NCI-H446 treated with DMSO at 0.1 percent for 48 hours (cell line): ENCODE measurements at regions not wholly inside any gene's neighbourhood (a gene's known extent, or its start where the extent isn't known, plus 50 kb on each side); places are given as distances from the start of the nearest gene placed in this dataset.

Experiments
- DNase-seq: peaks from one replicate; lab custom pipeline; 2025; lab: John Stamatoyannopoulos, UW

DNA sequence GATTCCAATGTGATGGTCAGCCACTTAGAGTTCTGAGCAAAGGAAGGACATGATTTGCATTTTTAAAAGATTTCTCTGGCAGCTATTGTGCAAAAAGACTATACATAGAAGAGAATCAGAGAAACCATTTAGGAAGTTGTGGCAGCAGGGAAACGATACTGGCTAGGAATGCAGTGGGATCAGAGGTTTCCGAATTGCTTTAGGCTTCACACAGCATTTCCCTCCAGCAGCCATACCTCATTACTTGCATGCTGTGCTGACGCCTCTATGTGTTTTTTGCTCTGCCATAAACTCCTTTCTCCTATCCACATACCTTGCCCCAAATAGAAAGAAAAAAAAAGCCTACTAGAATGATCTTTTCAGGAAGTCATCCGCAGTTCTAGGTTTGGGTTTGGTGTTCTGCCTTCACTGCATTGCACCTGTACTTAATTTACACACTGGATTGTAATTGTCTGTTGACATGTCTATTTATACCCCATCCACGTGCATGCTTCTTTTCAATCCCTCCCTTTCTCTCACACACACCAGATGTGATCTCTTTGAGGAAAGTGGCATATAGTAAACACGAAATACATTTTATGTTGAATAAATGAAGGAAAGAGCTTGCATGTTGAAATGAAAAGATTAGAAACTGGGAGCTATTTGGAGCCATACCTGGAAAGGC lies 860.3 kb upstream of the SEMA6D start:
- no peak for DNase-seq

DNA sequence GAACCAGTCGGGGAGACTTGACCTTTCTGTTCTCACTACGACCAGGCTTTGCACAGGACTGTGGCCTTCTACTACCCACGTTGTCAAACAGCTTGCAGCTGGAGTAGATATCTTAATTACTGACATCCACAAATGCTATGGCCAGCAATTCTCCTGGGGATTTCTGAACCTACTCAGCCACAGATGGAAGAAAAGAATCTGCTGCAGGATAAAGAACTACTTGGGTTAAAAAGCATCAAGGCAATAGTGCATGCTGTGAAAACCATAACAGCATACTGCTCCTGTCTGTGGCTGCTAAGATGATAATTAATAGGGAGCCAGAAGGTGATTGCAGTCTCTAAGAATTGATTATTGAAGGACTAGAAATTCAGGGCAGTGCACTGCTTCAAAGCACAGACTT lies 859.2 kb upstream of the SEMA6D start:
- no peak for DNase-seq

DNA sequence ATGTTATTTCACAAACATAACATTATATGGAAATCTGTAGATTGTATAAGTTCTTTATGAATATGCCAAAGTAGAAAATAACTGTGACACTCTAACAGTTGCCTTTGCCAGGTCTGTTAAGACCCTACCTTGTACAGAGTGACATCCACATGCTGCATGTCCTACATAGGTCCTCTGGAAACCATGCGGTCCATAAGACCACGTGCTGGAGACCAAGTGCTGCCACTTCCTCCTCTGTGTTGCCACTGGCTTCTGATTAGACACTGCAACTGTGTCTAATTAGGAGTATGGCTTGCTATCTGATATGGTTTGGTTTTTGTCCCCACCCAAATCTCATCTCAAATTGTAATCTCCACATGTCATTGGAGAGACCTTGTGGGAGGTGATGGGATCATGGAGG lies 855.5 kb upstream of the SEMA6D start:
- no peak for DNase-seq

DNA sequence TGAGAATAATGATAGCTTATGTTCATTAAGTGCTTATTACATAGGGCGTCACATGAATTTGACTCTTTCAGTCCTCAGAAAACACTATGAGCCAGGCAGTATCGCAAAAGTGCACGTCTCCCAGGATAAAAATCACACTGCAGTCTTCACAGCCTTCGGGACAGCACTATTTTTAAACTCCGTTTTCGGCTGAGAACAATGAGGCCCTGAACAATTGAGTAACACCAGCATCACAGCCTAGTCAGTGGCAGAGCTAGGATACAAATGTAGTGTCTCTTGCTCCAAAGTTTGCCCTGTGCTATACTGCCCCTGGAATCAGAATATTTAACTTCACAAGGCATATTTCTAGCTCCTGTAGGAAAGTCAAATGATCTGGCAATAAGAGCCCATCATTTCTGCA lies 852.1 kb upstream of the SEMA6D start:
- no peak for DNase-seq

DNA sequence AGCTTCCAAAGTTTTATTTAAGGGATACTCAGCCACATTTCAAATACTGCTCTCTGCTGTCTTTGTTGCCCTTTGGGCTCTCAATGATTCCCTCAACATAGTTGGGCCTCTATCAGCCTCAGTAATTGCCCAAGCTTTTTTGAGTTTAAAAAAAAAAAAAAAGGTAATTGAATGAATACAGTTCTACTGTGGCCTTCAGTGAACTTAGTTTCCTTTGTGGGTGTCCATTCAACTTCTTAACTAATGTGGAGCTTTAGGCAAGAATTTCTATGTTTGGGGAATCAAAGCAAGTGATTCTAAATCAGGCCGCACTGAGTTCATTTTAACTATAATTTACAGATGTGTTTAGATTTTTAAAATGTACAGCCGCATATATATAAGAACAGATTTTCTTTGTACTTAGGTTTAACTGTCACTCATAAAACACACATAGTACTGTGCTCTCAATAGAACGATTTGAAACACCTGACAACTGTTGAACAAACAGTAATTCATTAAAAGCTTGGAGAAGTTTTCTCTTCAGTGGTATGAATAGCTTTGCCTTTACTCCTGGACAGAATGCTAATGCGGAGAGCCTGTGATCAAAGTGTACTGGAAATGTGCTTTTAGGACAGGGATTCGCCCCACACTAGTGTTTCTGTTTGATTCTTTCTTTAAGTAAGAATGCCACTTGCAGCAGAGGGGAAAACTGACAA lies 844.9 kb upstream of the SEMA6D start:
- DNase-seq: no peak

DNA sequence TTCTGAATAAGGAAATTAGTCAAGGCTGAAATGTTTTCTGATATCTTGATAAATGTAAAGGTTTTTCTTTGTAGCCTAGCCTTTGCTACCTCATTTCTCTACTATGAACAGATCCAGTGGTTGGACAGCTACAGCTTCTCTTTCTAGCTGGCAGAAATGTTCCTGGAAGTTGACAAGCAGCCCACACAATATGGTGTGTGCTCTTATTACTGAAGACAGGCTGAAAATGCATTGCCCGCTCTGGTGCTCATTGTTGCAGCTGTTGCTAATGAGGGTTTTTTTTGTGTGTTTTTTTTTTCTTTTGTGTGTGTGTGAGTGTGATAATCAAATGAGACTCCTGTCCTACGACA lies 844.3 kb upstream of the SEMA6D start:
- DNase-seq: no peak

DNA sequence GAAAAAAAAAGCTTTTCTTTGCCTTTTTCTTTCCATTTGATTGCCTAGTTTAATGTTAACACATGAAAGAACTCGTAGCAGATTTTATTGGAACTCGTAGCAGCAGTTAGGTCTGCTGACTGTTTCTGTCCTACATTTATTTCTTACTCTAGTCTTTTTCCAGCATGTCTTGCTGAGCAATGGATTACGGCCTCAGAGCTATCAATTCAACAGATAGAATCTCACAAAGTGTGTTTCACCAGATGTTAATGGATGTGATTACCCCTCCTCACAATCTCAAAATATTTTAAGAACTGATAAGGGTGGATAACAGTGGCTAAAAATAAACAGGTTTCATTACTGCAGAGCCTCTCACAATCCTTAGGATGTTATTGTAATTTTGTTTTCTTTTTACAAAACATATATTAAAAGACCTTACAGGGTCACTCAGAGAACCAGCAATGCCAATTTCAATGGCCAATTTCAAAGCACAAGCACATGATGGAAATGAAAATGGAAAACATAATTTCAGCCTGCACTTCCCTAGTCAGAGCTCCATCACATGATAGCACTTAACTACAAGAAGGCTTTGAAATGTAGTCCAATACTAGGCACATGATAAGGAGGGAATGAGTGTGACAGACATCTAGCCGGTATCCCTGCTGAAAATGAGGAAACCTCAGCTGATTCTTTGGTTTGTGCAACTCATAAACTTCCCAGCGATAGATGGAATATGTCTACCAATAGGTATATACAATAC lies 838.1 kb upstream of the SEMA6D start:
- DNase-seq: no peak

DNA sequence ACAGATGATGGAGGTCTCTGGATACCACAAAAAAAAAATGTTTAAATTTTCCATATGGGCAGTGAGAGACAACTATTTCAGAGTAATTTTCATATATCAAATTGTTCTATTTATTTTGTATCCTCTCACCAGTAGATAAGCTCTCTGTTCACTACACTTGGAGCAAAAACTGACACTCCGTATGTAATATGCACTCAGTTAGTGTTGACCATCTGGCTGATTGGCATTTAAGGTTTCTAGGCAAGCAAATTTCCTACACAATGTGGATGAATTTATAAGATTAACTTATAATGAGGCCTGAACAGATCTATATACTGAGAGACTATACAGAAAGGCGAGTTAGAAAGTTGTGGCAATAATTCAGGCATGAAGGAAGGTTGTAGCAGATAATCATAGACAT lies 836.5 kb upstream of the SEMA6D start:
- no peak for DNase-seq

DNA sequence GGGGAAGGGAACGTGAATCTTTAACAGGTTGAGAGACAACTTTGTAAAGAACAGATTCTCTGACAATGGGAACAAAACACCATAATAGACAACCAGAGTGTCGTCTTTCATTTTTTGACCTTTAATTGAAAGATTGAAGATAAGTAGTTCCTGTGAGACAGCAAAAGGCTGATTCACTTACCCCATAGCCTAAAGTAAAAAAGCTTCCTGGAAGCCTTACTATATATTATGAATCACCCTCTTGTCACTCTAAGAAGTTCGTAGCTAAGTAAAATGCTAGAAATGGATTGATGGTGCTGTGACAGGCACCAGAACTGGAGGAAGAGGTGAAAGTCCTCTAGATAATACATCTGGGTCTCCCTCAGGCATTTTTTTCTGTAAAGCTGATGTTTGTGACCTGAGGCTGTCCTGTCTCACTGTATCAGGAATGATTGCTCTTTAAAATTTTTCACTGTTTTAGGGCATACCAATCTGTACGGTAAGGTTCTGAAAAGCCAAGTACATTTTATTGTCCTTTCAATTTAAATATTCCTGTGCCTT lies 824.6 kb upstream of the SEMA6D start:
- no peak for DNase-seq

DNA sequence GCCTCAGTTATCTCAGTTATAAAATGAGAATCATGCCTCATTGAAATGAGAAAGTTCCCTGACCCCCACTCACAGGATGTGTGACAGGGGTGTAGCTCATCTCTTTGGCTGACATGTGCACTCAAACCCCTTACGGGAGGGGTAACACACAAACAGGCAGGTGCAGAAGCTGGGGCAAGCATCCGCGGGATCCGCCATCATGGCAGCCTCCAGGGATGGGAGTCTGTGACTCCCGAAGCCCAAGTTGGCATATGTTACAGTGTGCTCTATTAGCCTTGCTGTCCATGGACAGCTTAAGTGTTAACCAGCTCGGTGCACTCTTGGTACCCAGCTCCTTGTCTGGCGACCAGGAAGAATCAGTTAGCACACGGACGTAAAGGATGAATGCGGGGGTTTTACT lies 822.7 kb upstream of the SEMA6D start:
- no peak for DNase-seq

DNA sequence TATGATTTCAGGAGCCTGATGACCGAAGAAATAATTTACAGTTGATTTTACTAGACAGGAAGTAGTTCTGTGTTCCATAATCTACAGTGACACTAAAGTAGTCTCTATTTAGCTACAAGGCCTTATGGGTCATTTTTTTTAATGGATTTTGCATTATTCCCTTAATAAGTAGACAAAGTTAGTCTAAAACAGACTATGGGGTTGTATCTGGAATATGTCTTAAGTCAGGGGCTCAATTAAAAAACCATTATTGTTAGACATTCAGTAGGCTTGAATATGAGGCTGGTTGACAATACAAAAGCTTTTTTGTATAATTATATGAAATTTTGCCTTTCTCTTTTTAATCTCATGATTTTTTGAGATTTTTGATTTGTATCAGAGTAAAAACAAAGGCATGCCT lies 820.0 kb upstream of the SEMA6D start:
- DNase-seq: no peak

DNA sequence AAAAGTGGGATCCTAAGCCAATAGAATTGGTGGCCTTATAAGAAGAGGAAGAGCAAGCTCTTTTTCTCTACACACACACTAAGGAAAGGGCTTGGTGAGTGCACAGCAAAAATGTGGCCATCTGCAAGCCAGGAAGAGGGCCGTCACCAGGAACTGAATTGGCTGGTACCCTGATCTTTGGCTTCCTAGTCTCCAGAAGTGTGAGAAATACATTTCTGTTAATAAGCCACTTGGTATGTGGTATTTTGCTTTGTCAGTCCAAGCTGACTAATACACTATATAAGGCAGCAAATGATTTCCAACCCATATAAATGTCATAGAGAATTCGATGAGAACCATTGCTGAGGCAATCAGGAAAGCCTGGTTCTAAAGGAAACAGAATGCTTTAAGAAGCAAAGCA lies 816.3 kb upstream of the SEMA6D start:
- DNase-seq: no peak

DNA sequence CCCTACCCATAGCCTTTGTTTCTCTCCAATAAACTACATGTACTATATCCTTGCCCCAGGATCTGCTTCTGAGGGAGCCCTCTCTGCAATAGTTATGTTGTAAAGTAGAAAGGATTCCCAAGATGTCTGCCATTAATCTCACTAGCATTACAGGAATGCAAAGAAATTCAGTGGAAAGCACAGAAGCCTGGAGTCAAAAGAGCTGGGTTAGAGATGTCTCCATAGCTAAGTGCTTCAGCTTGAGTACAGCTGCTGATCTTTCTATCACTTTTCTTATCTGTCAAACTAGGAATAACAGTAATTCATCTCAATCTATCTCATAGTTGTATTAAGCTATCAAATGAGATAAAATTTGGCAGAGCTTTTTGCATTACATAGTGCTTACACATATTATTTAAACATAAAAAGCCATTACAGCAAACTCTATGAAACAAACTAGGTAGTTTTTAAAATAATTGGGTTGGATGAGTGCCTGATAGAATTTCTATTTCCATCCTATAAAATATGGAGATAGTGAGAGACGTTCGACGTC lies 799.5 kb upstream of the SEMA6D start:
- DNase-seq: no peak

DNA sequence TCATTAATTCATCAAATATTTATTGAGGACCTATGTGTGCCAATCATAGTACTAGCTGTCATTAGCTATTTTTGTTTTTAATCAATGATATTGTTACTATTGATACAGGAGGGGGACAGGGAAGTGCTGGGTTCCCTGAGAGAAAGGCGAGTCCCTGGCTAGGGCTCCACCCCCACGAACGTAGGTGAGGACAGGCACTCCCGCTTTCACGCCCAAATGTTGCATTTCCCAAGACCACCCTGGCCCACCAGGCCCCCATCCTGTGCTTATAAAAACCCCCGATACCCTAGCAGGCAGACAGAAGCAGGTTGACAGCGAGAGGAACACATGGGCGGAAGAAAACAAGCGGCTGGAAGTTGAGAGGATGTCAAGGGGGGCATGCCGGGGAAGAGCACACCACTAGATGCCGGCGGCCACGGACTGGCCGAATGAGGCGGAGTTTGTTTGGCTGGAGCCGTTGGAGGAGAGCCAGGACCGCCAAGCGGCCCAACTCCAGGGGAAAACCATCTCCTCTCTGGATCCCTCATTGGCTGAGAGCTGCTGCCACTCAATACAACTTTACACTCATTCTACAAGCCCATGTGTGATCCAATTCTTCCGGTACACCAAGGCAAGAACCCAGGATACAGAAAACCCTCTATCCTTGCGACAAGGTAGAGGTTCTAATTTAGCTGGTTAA lies 798.7 kb upstream of the SEMA6D start:
- DNase-seq: no peak

DNA sequence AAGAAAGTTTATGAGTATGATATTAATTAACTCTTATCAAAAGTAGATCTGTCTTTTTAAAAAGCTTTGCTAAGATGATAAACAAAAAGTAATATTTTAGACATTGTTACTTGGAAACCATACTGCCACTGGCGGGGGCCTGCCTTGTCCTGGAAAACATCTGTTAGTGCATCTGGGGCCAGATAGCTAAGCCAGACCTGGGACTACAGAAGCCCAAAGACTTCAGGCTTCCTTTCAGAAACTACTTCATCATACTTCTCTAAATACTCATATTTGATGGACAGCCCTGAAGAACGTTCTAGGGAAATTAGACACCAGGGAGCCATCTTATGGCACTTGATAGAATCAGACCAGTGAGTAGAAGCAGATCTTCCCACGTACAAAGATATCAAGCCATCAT lies 795.4 kb upstream of the SEMA6D start:
- no peak for DNase-seq

DNA sequence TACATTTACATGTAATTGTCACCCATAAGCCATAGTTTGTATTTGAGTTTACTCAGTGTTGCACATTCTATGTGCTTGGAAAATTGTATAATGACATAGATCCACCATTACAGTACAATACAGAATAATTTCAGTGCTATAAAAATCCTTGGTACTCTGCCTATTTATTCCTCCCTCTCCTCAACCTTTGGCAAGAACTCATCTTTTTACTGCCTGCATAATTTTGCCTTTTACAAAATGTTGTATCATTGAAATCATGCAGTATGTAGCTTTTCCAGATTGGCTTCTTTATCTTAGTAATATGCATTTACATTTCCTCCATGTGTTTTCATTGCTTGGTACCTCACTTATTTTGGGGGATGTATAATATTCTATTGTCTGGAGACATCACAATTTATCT lies 786.9 kb upstream of the SEMA6D start:
- DNase-seq: no peak

DNA sequence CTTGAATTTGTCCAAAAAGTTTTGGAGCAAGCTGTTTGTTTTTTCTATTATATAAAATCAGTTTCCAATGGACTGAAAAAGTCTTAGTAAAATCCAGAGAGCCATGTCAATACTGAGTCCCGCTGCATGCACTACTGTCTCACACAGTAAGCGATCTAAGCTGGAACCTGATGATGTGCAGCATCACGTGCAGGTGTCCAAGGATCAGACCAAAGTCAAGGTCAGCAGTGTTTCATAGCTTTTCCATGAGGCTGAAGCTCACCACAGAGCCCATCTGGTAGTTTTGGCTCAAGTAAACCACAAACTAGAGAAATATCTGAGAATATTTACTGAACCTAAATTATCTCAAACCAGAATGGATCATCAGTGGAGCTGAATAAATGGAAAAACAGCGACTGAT lies 784.0 kb upstream of the SEMA6D start:
- no peak for DNase-seq

DNA sequence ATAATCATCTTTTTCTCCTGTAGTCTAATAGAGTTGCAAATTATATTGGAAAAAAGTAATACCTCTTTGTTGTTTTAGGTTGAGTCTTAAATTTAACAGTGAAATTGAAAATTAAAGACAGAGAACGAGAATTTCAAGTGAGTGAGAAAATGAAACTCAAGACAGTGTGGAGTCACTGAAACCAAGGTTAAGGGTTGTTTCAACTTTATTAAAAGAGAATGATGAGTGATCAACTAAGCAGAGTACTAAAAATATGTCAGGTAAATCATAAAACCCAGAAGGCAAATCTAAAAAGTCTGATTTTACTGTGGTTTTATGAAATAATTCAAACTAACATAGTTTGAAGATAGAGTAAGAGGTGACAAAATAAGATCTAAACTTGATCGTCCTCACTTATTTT lies 782.5 kb upstream of the SEMA6D start:
- DNase-seq: no peak

DNA sequence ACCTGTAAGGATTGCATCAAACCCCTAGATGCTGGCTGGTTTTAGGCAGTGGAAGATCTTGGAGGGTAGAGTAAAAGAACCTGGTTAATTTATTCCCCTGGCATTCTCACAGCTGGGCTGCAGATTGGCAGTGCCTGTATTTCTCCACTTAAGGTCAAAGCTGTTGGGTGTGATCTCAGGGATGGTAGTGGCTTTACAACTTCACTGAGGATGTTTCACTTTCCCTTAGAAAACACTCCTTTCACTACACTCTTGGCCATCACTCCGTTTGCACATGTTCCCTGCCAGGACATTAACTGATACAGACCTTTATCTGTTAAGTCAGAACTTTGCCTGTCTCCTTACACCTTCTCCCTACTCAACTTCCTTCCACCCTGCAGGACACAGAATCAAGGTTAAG lies 779.1 kb upstream of the SEMA6D start:
- DNase-seq: no peak

DNA sequence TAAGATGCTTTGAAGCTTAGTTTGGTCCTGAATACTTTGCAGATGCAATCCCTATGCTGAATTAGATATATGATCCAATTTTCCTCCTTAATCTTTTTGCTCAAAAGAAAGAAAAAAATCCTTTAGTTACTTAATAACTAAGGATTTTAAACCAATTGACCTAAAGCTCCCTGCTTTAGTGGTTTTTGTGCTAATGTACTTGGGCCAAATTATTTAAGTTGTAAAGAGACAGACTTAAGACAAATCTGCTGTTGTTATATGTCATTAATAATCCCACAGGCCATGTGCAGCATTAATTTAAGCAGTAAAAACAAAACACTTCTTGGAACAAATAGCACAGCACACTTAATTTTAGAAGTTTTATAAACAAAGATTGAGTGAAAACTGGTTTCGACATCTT lies 776.1 kb upstream of the SEMA6D start:
- DNase-seq: no peak

DNA sequence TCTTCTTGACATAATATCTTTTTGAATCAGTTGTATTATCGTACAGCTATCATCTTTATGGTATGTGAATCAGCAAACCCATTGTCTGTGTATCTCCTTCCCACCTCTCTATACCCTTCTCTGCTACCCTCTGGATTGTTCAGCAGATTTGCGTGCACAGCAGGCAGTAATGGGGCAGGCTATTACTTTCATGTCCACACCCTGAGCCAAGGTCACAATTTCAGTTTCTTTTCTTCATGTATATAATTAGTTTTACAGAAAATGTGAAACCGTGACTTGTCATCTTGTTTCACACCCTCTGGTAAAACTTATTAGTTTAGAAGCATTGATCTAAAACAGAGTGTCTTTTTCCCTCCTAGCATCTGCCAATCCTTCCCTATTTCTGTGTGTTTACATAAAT lies 770.4 kb upstream of the SEMA6D start:
- no peak for DNase-seq

DNA sequence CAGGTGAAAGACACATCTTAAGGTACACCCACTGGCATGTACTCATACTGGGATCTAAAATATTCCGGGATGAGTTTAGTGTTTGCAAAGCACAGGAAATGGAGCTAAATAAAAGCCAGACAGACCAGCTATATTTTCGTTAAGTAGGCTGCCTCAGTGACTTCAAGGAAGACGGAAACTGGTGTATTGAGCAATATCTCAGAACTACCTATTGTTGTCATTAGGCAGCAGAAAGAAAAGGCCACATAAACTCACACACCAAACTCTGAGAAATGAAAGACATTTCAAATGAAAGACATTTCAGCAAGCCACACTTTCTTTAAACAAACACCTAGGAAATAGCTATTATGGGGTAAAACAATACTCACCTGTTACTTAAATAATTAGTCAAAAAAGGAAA lies 761.7 kb upstream of the SEMA6D start:
- no peak for DNase-seq
